ENCODE measurements at regions not wholly inside any gene's neighbourhood (a gene's known extent, or its start where the extent isn't known, plus 50 kb on each side); places are given as distances from the start of the nearest gene placed in this dataset.

GRCh38 chrX:148385471-148385870, 114.9 kb upstream of the AFF2 start:
- no peak for TF ChIP-seq CTCF (IDR thresholded peaks at IDR 0.05)
- TF ChIP-seq POLR2A (IDR thresholded peaks at IDR 0.05) = no peak

Measured in Peyer's patch (tissue), 4 donors.